NT2/D1 (cell line): ENCODE measurements at regions not wholly inside any gene's neighbourhood (a gene's known extent, or its start where the extent isn't known, plus 50 kb on each side); places are given as distances from the start of the nearest gene placed in this dataset.

Experiments
- SUZ12 ChIP-seq: IDR thresholded peaks from 2 replicates; pipeline ENCODE4 v1.6.1; 2011; ENCODE audit not compliant: insufficient read length, insufficient read depth; ENCODE audit errors: extremely low read depth
- YY1 ChIP-seq: IDR thresholded peaks from 2 replicates; pipeline ENCODE4 v1.6.1; 2011; ENCODE audit not compliant: insufficient read length, insufficient read depth

- TF ChIP-seq YY1 (no peak), SUZ12 (no peak)
Observed at GRCh38 chr17:71883845-71884244, 237.0 kb upstream of the SOX9 start.
